WTC11 (cell line): ENCODE measurements at regions not wholly inside any gene's neighbourhood (a gene's known extent, or its start where the extent isn't known, plus 50 kb on each side); places are given as distances from the start of the nearest gene placed in this dataset.

Experiments used
- ATAC-seq: fragments of 200-7000 bp; cut with Tn5 transposase; 2 replicates; pipeline ENCODE4 v1.10.0; 2021; ENCODE audit warnings: mild to moderate bottlenecking, moderate library complexity
- CTCF ChIA-PET: fragments of 300-600 bp; sonication (Branson Sonifier 250); formaldehyde crosslinking; loops from one replicate; lab custom pipeline; 2021; ENCODE audit warnings: antibody characterized with exemption; lab: Charles Lee
- POLR2A ChIA-PET: fragments of 350-600 bp; sonication (Branson Sonifier 250); formaldehyde crosslinking; loops from one replicate; lab custom pipeline; 2021; ENCODE audit warnings: antibody characterized with exemption; lab: Charles Lee
- DNase-seq: peaks from one replicate; pipeline ENCODE4 v3.0.0; 2021; ENCODE audit warnings: low spot score
- H3K27ac Mint-ChIP-seq: 2 replicates; pipeline ENCODE4 v1.8.0; 2021; ENCODE audit warnings: mixed read lengths
- H3K27me3 Mint-ChIP-seq: 2 replicates; pipeline ENCODE4 v1.8.0; 2021; ENCODE audit warnings: low read depth, mild to moderate bottlenecking, moderate library complexity, mixed read lengths
- H3K36me3 Mint-ChIP-seq: 2 replicates; pipeline ENCODE4 v1.8.0; 2021; ENCODE audit warnings: mixed read lengths
- H3K4me1 Mint-ChIP-seq: 2 replicates; pipeline ENCODE4 v1.8.0; 2022; ENCODE audit warnings: mixed read lengths
- H3K4me3 Mint-ChIP-seq: 2 replicates; pipeline ENCODE4 v1.8.0; 2021; ENCODE audit warnings: mild to moderate bottlenecking, moderate library complexity, mixed read lengths
- H3K9me3 Mint-ChIP-seq: 2 replicates; pipeline ENCODE4 v1.8.0; 2021; ENCODE audit warnings: mixed read lengths
- ATF6 ChIP-seq: sonication (generic); formaldehyde crosslinking; IDR thresholded peaks from 2 replicates; pipeline ENCODE4 v1.8.1; 2023; ENCODE audit warnings: mild to moderate bottlenecking, missing genetic modification reagents
- CREB1 ChIP-seq: sonication (generic); formaldehyde crosslinking; IDR thresholded peaks from 2 replicates; pipeline ENCODE4 v1.8.0; 2023; ENCODE audit warnings: mild to moderate bottlenecking, missing genetic modification reagents
- CREM ChIP-seq: sonication (generic); formaldehyde crosslinking; IDR thresholded peaks from 2 replicates; pipeline ENCODE4 v1.8.1; 2022; ENCODE audit warnings: mild to moderate bottlenecking, missing genetic modification reagents, moderate library complexity
- E2F1 ChIP-seq: sonication (generic); formaldehyde crosslinking; IDR thresholded peaks from 2 replicates; pipeline ENCODE4 v1.8.0; 2022; ENCODE audit warnings: mild to moderate bottlenecking, missing genetic modification reagents
- FOXP1 ChIP-seq: sonication (generic); formaldehyde crosslinking; IDR thresholded peaks from 2 replicates; pipeline ENCODE4 v1.8.0; 2022; ENCODE audit warnings: missing genetic modification reagents, mild to moderate bottlenecking, moderate library complexity, borderline replicate concordance
- GABPB1 ChIP-seq: sonication (generic); formaldehyde crosslinking; IDR thresholded peaks from 2 replicates; pipeline ENCODE4 v1.8.1; 2023; ENCODE audit warnings: mild to moderate bottlenecking, missing genetic modification reagents
- GRHL2 ChIP-seq: fragments of 250-450 bp; sonication (Bioruptor Pico); IDR thresholded peaks from 2 replicates; pipeline ENCODE4 v1.8.0; 2022; ENCODE audit warnings: mild to moderate bottlenecking, moderate library complexity; ENCODE audit not compliant: insufficient replicate concordance, severe bottlenecking
- IRF2 ChIP-seq: sonication (generic); formaldehyde crosslinking; IDR thresholded peaks from 2 replicates; pipeline ENCODE4 v1.8.0; 2022; ENCODE audit warnings: low read depth, missing genetic modification reagents, borderline replicate concordance
- JAZF1 ChIP-seq: fragments of 250-450 bp; sonication (Bioruptor Pico); IDR thresholded peaks from 2 replicates; pipeline ENCODE4 v1.9.0; 2021; ENCODE audit warnings: moderate library complexity, mild to moderate bottlenecking, inconsistent platforms
- MLX ChIP-seq: sonication (generic); formaldehyde crosslinking; IDR thresholded peaks from 2 replicates; pipeline ENCODE4 v1.8.1; 2023; ENCODE audit warnings: mild to moderate bottlenecking, missing genetic modification reagents, moderate library complexity
- NFATC4 ChIP-seq: fragments of 250-450 bp; sonication (Bioruptor Pico); IDR thresholded peaks from 2 replicates; pipeline ENCODE4 v1.9.0; 2021; ENCODE audit warnings: mild to moderate bottlenecking
- SMAD4 ChIP-seq: sonication (generic); formaldehyde crosslinking; IDR thresholded peaks from 2 replicates; pipeline ENCODE4 v1.8.0; 2022; ENCODE audit warnings: mild to moderate bottlenecking, missing genetic modification reagents
- SOX15 ChIP-seq: fragments of 250-450 bp; sonication (Bioruptor Pico); IDR thresholded peaks from 2 replicates; pipeline ENCODE4 v1.9.0; 2021; ENCODE audit warnings: mild to moderate bottlenecking
- TCF7 ChIP-seq: sonication (generic); formaldehyde crosslinking; IDR thresholded peaks from 2 replicates; pipeline ENCODE4 v1.8.0; 2022; ENCODE audit warnings: mild to moderate bottlenecking, low read depth, missing genetic modification reagents, moderate library complexity
- TEAD1 ChIP-seq: sonication (generic); formaldehyde crosslinking; IDR thresholded peaks from 2 replicates; pipeline ENCODE4 v1.8.0; 2022; ENCODE audit warnings: mild to moderate bottlenecking, missing genetic modification reagents
- ZBTB43 ChIP-seq: sonication (generic); formaldehyde crosslinking; IDR thresholded peaks from 2 replicates; pipeline ENCODE4 v1.8.1; 2023; ENCODE audit warnings: mild to moderate bottlenecking, missing genetic modification reagents
- ZNF121 ChIP-seq: sonication (generic); formaldehyde crosslinking; IDR thresholded peaks from 2 replicates; pipeline ENCODE4 v1.8.0; 2023; ENCODE audit warnings: missing genetic modification reagents
- ZNF396 ChIP-seq: fragments of 250-450 bp; sonication (Bioruptor Pico); IDR thresholded peaks from 2 replicates; pipeline ENCODE4 v1.8.0; 2021; ENCODE audit warnings: mild to moderate bottlenecking, moderate library complexity, borderline replicate concordance

GRCh38 chr3:152769523-152769922 lies 65.4 kb upstream of the P2RY1 start:
- Mint-ChIP-seq H3K27me3 (no peaks in the 10 kb centered on the region), H3K4me1 (no peaks in the 10 kb centered on the region), H3K27ac (no peak overlapping the region), H3K9me3 (peaks cover 26% of the 10 kb centered on the region), H3K36me3 (peaks cover 13% of the 10 kb centered on the region), H3K4me3 (no peak overlapping the region)
- TF ChIP-seq ATF6 (CRISPR knock-in tag) (no peak), MLX (CRISPR knock-in tag) (no peak), IRF2 (no peak), ZNF396 (CRISPR knock-in tag) (no peak), TEAD1 (no peak), GABPB1 (CRISPR knock-in tag) (no peak), ZNF121 (CRISPR knock-in tag) (no peak), CREM (CRISPR knock-in tag) (no peak), SOX15 (CRISPR knock-in tag) (no peak), NFATC4 (CRISPR knock-in tag) (no peak)
- CTCF ChIA-PET: no interaction called here
- POLR2A ChIA-PET: no interaction called here
- no peak for DNase-seq
- no peak for ATAC-seq

- TF ChIP-seq ZBTB43 (CRISPR knock-in tag) (no peak), ATF6 (CRISPR knock-in tag) (no peak), CREB1 (CRISPR knock-in tag) (no peak), SOX15 (CRISPR knock-in tag) (no peak), TCF7 (CRISPR knock-in tag) (no peak), GRHL2 (CRISPR knock-in tag) (no peak), E2F1 (CRISPR knock-in tag) (no peak), CREM (CRISPR knock-in tag) (no peak), FOXP1 (no peak)
These were observed 64.6 kb upstream of the P2RY1 start for GRCh38 chr3:152770296-152770695.

GRCh38 chr3:152771120-152771519 lies 63.8 kb upstream of the P2RY1 start:
- DNase-seq (no peak), ATAC-seq (no peak)
- POLR2A ChIA-PET: interaction anchor here (0.7 kb wide), 1 partner anchor 37 kb away, joined by 3 read pairs; no protein-coding TSS in a partner anchor
- Mint-ChIP-seq H3K27ac (no peak overlapping the region), H3K4me1 (no peaks in the 10 kb centered on the region), H3K36me3 (no peaks in the 10 kb centered on the region), H3K9me3 (peaks cover 11% of the 10 kb centered on the region), H3K4me3 (no peak overlapping the region), H3K27me3 (no peaks in the 10 kb centered on the region)
- CTCF ChIA-PET: no interaction called here
- TF ChIP-seq FOXP1 (no peak), SMAD4 (CRISPR knock-in tag) (no peak), JAZF1 (no peak)

More at GRCh38 chr3:152770296-152770695, 64.6 kb upstream of the P2RY1 start:
- ChIA-PET POLR2A (no interaction called here), CTCF (no interaction called here)
- Mint-ChIP-seq H3K27ac (no peak overlapping the region), H3K9me3 (peaks cover 19% of the 10 kb centered on the region), H3K27me3 (no peaks in the 10 kb centered on the region), H3K4me3 (no peak overlapping the region), H3K4me1 (no peaks in the 10 kb centered on the region), H3K36me3 (peaks cover 7% of the 10 kb centered on the region)
- ATAC-seq (no peak), DNase-seq (no peak)
